ENCODE measurements at regions not wholly inside any gene's neighbourhood (a gene's known extent, or its start where the extent isn't known, plus 50 kb on each side); places are given as distances from the start of the nearest gene placed in this dataset.
"Not testable (repeated sequence)": the region's sequence is repeated elsewhere in the genome, so short reads cannot be mapped to it uniquely, and the experiment has no call there.

GRCh38 chr16:13632504-13632903, 287.4 kb upstream of the ERCC4 start:
- not testable (repeated sequence) for DNase-seq

- no peak for DNase-seq
Observed at GRCh38 chr16:13633391-13633861, 286.5 kb upstream of the ERCC4 start.

GRCh38 chr16:13634253-13634652, 285.7 kb upstream of the ERCC4 start:
- DNase-seq = no peak

- DNase-seq = no peak
Observed at GRCh38 chr16:13634959-13635358, 285.0 kb upstream of the ERCC4 start.

- DNase-seq = no peak
Observed at GRCh38 chr16:13638218-13638617, 281.7 kb upstream of the ERCC4 start.

- DNase-seq = no peak
Observed at GRCh38 chr16:13643412-13643811, 276.5 kb upstream of the ERCC4 start.

- DNase-seq = no peak
Observed at GRCh38 chr16:13645601-13646245, 274.2 kb upstream of the ERCC4 start.

- no peak for DNase-seq
Observed at GRCh38 chr16:13660807-13661206, 259.1 kb upstream of the ERCC4 start.

- DNase-seq = no peak
Observed at GRCh38 chr16:13665876-13666275, 254.1 kb upstream of the ERCC4 start.

- DNase-seq = no peak
Observed at GRCh38 chr16:13672196-13672595, 247.8 kb upstream of the ERCC4 start.

- DNase-seq = no peak
Observed at GRCh38 chr16:13680021-13680889, 239.7 kb upstream of the ERCC4 start.

GRCh38 chr16:13684819-13685563, 235.0 kb upstream of the ERCC4 start:
- no peak for DNase-seq

- DNase-seq = no peak
Observed at GRCh38 chr16:13696017-13696416, 223.9 kb upstream of the ERCC4 start.

GRCh38 chr16:13697013-13697412, 222.9 kb upstream of the ERCC4 start:
- DNase-seq = no peak

GRCh38 chr16:13697568-13697967, 222.4 kb upstream of the ERCC4 start:
- DNase-seq = no peak

- DNase-seq = no peak
Observed at GRCh38 chr16:13702614-13703013, 217.3 kb upstream of the ERCC4 start.

GRCh38 chr16:13708347-13709120, 211.4 kb upstream of the ERCC4 start:
- no peak for DNase-seq

GRCh38 chr16:13718748-13719147, 201.2 kb upstream of the ERCC4 start:
- no peak for DNase-seq

- DNase-seq = no peak
Observed at GRCh38 chr16:13727943-13728342, 192.0 kb upstream of the ERCC4 start.

GRCh38 chr16:13733561-13733960, 186.4 kb upstream of the ERCC4 start:
- DNase-seq = no peak

GRCh38 chr16:13739621-13740373, 180.2 kb upstream of the ERCC4 start:
- not testable (repeated sequence) for DNase-seq

GRCh38 chr16:13742928-13743327, 177.0 kb upstream of the ERCC4 start:
- DNase-seq = no peak

All from stimulated activated CD4-positive, alpha-beta T cell treated with anti-CD3 and anti-CD28 coated beads, Interleukin-15, amount 100 ng/mL, for 24 hours (primary cell).